ENCODE measurements at regions not wholly inside any gene's neighbourhood (a gene's known extent, or its start where the extent isn't known, plus 50 kb on each side); places are given as distances from the start of the nearest gene placed in this dataset.
"Not testable (repeated sequence)": the region's sequence is repeated elsewhere in the genome, so short reads cannot be mapped to it uniquely, and the experiment has no call there.

DNA sequence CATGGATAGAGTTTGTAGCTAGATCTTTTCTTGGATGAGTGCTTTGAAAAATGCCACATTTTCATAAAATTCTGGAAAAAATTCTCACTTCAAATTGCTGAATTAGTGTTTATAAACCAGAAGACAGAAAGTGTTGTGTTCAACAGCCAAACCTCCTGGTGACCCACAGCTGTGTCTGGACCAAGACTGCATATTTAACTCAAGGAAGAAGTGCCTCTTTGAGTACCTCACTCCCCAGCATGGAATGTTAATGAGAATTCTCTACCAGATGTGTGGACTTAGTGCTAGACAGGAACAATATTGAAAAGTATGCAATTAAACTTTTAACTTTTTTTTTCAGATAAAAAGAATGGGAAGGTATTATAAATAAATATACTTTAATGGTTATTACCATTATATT, 609.3 kb downstream of the COL12A1 start:
- CTCF ChIA-PET (ENCODE audit: unreplicated experiment): no interaction called here
- Histone ChIP-seq H3K4me1 (ENCODE audit: insufficient read depth, low read length, poor library complexity, severe bottlenecking) (no peaks in the 10 kb centered on the region), H3K9me2 (ENCODE audit: insufficient read depth, low read length) (no peaks in the 10 kb centered on the region), H2AFZ (ENCODE audit: low read length) (no peak overlapping the region), H3K79me2 (ENCODE audit: insufficient read depth, low read depth, low read length) (no peaks in the 10 kb centered on the region), H3K4me2 (ENCODE audit: low read length) (no peak overlapping the region), H3K36me3 (ENCODE audit: insufficient read depth, low read length) (no peaks in the 10 kb centered on the region), H3K9me3 (ENCODE audit: low read length) (no peaks in the 10 kb centered on the region), H3K27ac (ENCODE audit: low read depth, low read length, poor library complexity, severe bottlenecking) (no peak overlapping the region), H4K20me1 (ENCODE audit: insufficient read depth, low read length) (no peaks in the 10 kb centered on the region), H3K4me3 (ENCODE audit: low read depth, low read length, poor library complexity, severe bottlenecking) (no peak overlapping the region)
- no peak for DNase-seq (ENCODE audit: low spot score)
- POLR2A ChIA-PET: no interaction called here
- BruUV-seq (replicated peaks): no TSS peak
- TF ChIP-seq EZH2phosphoT487 (IDR thresholded peaks at IDR 0.05; ENCODE audit: borderline replicate concordance, low read depth, low read length): no peak
- TF ChIP-seq, protein P1, sequence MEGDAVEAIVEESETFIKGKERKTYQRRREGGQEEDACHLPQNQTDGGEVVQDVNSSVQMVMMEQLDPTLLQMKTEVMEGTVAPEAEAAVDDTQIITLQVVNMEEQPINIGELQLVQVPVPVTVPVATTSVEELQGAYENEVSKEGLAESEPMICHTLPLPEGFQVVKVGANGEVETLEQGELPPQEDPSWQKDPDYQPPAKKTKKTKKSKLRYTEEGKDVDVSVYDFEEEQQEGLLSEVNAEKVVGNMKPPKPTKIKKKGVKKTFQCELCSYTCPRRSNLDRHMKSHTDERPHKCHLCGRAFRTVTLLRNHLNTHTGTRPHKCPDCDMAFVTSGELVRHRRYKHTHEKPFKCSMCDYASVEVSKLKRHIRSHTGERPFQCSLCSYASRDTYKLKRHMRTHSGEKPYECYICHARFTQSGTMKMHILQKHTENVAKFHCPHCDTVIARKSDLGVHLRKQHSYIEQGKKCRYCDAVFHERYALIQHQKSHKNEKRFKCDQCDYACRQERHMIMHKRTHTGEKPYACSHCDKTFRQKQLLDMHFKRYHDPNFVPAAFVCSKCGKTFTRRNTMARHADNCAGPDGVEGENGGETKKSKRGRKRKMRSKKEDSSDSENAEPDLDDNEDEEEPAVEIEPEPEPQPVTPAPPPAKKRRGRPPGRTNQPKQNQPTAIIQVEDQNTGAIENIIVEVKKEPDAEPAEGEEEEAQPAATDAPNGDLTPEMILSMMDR (conservative IDR thresholded peaks at IDR 0.05; ENCODE audit: low read length): no peak
- intact Hi-C loops (cut with micrococcal nuclease; ENCODE audit: unreplicated experiment): no loop called here

DNA sequence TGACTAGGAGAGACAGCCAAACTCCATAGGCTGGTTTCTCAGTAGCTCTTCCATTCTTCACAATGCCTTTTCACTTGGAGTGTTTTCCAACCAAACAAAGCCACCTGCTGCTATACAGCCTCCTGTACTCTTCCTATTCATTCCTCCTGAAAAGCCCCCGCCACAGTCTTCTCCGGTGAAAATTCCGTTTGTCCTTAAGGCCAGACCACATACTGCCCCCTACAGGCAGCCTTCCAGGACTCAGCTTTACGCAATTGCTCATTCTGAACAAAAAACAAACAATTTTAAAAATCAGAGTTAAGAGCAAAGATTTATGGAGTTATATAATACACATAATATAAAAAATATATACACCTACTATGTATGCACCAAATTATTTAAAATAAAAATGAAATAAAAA, 611.5 kb downstream of the COL12A1 start:
- CTCF ChIA-PET (ENCODE audit: unreplicated experiment); DNase-seq (ENCODE audit: low spot score); H2AFZ ChIP-seq (ENCODE audit: low read length); H3K9me3 ChIP-seq (ENCODE audit: low read length); H3K4me1 ChIP-seq (ENCODE audit: insufficient read depth, low read length, poor library complexity, severe bottlenecking); H4K20me1 ChIP-seq (ENCODE audit: insufficient read depth, low read length); BruUV-seq (replicated peaks); H3K27ac ChIP-seq (ENCODE audit: low read depth, low read length, poor library complexity, severe bottlenecking); H3K9me2 ChIP-seq (ENCODE audit: insufficient read depth, low read length); H3K36me3 ChIP-seq (ENCODE audit: insufficient read depth, low read length); intact Hi-C loops (cut with micrococcal nuclease; ENCODE audit: unreplicated experiment); H3K4me3 ChIP-seq (ENCODE audit: low read depth, low read length, poor library complexity, severe bottlenecking); H3K4me2 ChIP-seq (ENCODE audit: low read length); H3K79me2 ChIP-seq (ENCODE audit: insufficient read depth, low read depth, low read length): not testable (repeated sequence)
- POLR2A ChIA-PET: interaction anchor here (0.5 kb wide), 1 partner anchor 16 kb away, joined by 3 read pairs; no protein-coding TSS in a partner anchor
- TF ChIP-seq, protein P1 (conservative IDR thresholded peaks at IDR 0.05; ENCODE audit: low read length): 0 out of 2 replicates have a peak, but pooled peaks have one; percentile 20

DNA sequence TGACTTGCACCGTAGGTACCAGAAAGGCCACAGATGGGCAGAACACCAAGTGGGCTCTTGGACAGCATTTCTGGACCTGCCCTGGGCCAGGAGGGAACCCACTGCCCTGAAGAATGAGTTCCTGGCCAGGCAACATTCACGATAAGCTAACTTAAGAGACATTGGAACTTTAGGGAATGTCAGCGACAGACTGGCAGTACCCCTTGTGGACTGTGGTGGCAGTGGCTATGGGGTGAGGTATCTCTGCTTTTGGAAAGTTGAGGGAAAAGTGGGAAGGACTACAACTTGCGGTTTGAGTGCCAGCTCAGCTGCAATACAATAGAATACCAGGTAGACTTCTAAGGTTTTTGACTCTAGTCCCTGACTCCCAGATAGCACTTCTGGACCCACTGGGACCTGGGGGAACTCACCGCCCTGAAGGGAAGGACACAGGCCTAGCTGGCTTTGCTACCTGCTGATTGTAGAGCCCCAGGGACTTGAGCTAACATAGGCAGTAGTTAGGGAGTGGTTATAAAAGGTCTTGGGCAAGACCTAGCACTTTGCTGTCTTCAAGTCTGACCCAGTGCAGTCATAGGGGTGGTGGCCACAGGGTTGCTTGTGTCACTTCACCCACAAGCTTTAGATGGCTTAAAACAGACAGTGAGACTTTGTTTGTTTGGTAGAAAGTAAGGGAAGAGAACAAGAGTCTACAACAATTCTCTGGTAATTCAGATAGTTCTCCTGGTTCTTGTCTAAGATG, 617.6 kb downstream of the COL12A1 start:
- no peak for DNase-seq (ENCODE audit: low spot score)
- H3K79me2 ChIP-seq (ENCODE audit: insufficient read depth, low read depth, low read length): no peaks in the 10 kb centered on the region
- TF ChIP-seq EZH2phosphoT487 (IDR thresholded peaks at IDR 0.05; ENCODE audit: borderline replicate concordance, low read depth, low read length): no peak
- TF ChIP-seq, protein P1 (conservative IDR thresholded peaks at IDR 0.05; ENCODE audit: low read length): no peak
- no peaks in the 10 kb centered on the region for H4K20me1 ChIP-seq (ENCODE audit: insufficient read depth, low read length)
- no peaks in the 10 kb centered on the region for H3K9me3 ChIP-seq (ENCODE audit: low read length)
- H3K4me1 ChIP-seq (ENCODE audit: insufficient read depth, low read length, poor library complexity, severe bottlenecking): no peaks in the 10 kb centered on the region
- H2AFZ ChIP-seq (ENCODE audit: low read length): no peak overlapping the region
- H3K4me2 ChIP-seq (ENCODE audit: low read length): no peak overlapping the region
- ChIA-PET POLR2A (no interaction called here), CTCF (ENCODE audit: unreplicated experiment) (no interaction called here)
- no peak overlapping the region for H3K27ac ChIP-seq (ENCODE audit: low read depth, low read length, poor library complexity, severe bottlenecking)
- intact Hi-C loops (cut with micrococcal nuclease; ENCODE audit: unreplicated experiment): no loop called here
- no peaks in the 10 kb centered on the region for H3K9me2 ChIP-seq (ENCODE audit: insufficient read depth, low read length)
- H3K4me3 ChIP-seq (ENCODE audit: low read depth, low read length, poor library complexity, severe bottlenecking): no peak overlapping the region
- BruUV-seq (replicated peaks): no TSS peak
- no peaks in the 10 kb centered on the region for H3K36me3 ChIP-seq (ENCODE audit: insufficient read depth, low read length)
